Endothelial cell of umbilical vein (primary cell): ENCODE measurements at regions not wholly inside any gene's neighbourhood (a gene's known extent, or its start where the extent isn't known, plus 50 kb on each side); places are given as distances from the start of the nearest gene placed in this dataset.

Source experiments
- EZH2 ChIP-seq: IDR thresholded peaks from 2 replicates; pipeline ENCODE4 v1.6.1; 2012; ENCODE audit warnings: borderline replicate concordance, low read depth, mild to moderate bottlenecking, moderate library complexity, low read length, inconsistent platforms; ENCODE audit not compliant: severe bottlenecking
- FOS ChIP-seq: IDR thresholded peaks from 2 replicates; pipeline ENCODE4 v1.6.1; 2011; ENCODE audit warnings: mild to moderate bottlenecking, low read length, moderate library complexity, borderline replicate concordance; ENCODE audit not compliant: insufficient read depth
- GATA2 ChIP-seq: IDR thresholded peaks from 2 replicates; pipeline ENCODE4 v1.7.0; 2011; ENCODE audit warnings: low read depth, mild to moderate bottlenecking, moderate library complexity, mixed read lengths, low read length; ENCODE audit not compliant: insufficient read length, insufficient read depth
- JUN ChIP-seq: IDR thresholded peaks from 2 replicates; pipeline ENCODE4 v1.6.1; 2011; ENCODE audit warnings: borderline replicate concordance, low read depth; ENCODE audit not compliant: insufficient read length, insufficient read depth
- MYC ChIP-seq: IDR thresholded peaks from one replicate; pipeline ENCODE4 v1.6.1; 2011; ENCODE audit warnings: mild to moderate bottlenecking, low read depth, low read length
- POLR2A ChIP-seq: IDR thresholded peaks from 2 replicates; pipeline ENCODE4 v1.6.1; 2012; ENCODE audit warnings: low read depth, mild to moderate bottlenecking, control low read depth, low read length
- POLR2AphosphoS5 ChIP-seq: IDR thresholded peaks from 2 replicates; pipeline ENCODE4 v1.6.1; 2012; ENCODE audit warnings: low read depth, mild to moderate bottlenecking, control low read depth, low read length, moderate library complexity; ENCODE audit not compliant: insufficient read depth
- TF ChIP-seq, protein P1 (sequence below), 2 donors: IDR thresholded peaks; 1 replicate in 1 of 2; 2 replicates in 1 of 2; pipeline ENCODE4 v1.5.1; 2011; ENCODE audit warnings: low read length in 2 of 2, mild to moderate bottlenecking in 2 of 2, moderate library complexity in 2 of 2, control low read depth in 1 of 2, inconsistent platforms in 1 of 2, low read depth in 1 of 2; ENCODE audit not compliant: insufficient read depth in 1 of 2; ENCODE audit errors: extremely low read depth in 1 of 2
- TF ChIP-seq, protein P2 (sequence below): IDR thresholded peaks from 2 replicates; pipeline ENCODE4 v1.6.1; 2011; ENCODE audit not compliant: insufficient read depth, insufficient read length

DNA sequence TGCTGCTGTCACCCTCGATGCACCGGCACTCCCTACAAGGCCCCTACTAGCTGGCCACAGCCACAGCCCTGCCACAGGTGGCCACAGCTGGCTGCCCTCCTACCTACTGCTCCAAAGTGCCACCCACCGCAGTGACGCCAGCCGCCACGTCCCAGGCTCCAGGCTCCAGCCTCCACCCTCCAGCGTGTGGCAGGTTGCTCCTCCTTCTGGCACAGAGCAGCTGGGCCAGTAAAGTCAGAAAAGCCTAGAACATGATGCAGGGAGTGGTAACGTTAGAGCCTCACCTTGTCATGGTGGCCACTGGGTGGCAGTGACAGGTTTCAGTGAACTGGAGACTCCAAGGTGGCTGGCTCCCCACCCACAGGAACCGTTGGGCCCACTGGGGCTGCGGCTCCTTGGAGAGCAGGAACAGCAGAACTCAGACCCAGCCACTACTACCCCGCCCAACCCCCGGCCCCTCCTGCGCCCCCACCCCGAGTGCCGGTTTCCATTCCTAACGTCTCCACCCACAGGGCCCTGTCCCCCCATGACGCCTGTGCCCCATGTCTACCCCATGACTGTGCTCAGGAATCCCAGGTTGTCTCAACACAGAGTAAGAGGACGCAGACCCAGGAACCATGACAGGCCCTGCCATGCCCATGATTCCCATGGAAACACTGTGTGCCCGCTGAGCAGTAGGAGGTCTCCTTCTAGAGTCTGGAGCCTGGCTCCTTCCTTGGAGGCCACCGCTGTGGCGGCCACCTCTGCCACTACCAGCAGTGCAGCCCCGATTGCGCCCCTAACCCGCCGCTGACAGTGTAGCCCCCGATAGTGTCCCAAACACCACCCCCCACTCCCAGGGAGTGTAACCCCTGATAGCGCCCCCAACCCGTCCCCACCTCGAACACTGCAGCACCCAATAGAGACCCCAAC is 52.3 kb upstream of the ZNF33B start:
- TF ChIP-seq POLR2AphosphoS5 (no peak), POLR2A (no peak), MYC (no peak), GATA2 (no peak), EZH2 (no peak), FOS (no peak), JUN (no peak)
- TF ChIP-seq, protein P1, sequence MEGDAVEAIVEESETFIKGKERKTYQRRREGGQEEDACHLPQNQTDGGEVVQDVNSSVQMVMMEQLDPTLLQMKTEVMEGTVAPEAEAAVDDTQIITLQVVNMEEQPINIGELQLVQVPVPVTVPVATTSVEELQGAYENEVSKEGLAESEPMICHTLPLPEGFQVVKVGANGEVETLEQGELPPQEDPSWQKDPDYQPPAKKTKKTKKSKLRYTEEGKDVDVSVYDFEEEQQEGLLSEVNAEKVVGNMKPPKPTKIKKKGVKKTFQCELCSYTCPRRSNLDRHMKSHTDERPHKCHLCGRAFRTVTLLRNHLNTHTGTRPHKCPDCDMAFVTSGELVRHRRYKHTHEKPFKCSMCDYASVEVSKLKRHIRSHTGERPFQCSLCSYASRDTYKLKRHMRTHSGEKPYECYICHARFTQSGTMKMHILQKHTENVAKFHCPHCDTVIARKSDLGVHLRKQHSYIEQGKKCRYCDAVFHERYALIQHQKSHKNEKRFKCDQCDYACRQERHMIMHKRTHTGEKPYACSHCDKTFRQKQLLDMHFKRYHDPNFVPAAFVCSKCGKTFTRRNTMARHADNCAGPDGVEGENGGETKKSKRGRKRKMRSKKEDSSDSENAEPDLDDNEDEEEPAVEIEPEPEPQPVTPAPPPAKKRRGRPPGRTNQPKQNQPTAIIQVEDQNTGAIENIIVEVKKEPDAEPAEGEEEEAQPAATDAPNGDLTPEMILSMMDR (IDR thresholded peaks at IDR 0.05; ENCODE audit: extremely low read depth in 1 of 2, insufficient read depth in 1 of 2, low read depth in 1 of 2, low read length in 2 of 2) = no peak
- TF ChIP-seq, protein P2, sequence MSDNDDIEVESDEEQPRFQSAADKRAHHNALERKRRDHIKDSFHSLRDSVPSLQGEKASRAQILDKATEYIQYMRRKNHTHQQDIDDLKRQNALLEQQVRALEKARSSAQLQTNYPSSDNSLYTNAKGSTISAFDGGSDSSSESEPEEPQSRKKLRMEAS = no peak
